8988T (cell line): ENCODE measurements at regions not wholly inside any gene's neighbourhood (a gene's known extent, or its start where the extent isn't known, plus 50 kb on each side); places are given as distances from the start of the nearest gene placed in this dataset.

Experiments used
- DNase-seq: peaks from one replicate; pipeline ENCODE4 v3.0.0; 2011

DNA sequence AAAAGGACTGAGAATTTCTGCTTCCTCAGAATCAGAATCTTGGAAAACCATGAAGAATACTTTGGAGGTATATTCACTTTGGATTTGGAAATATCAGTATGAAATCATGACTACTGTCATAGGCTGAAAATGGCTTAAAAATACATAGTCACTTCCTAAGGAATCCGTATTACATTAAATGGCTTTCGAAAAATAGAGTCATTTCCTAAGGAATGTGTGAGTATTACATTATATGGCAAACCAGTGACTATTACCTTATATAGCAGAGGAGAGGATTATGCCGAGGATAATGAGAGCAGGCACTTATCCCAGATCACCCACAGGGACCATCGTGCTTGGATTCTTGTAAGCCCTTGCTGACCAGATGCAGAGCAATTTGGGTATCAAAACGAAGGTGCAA is 1471.8 kb downstream of the EFNB2 start:
- DNase-seq: no peak

DNA sequence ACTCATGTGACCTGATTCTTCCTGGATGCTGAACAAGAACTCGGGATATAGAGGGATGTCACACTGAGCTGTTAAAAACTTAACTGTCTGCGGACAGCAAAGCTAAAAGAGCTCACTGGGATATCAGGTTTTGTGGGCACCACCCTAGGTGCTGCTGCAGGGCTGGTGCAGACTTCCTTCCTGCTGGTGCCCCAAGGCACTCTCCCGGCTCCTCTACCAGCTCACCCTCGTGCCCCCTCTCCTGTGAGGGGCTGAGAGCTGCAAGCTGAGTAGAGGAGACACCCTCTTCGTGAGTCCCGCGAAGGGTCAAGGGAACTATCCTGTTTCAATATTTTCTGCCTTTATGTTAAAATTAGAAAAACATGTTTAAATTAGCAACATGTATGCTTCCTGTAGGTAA is 1475.7 kb downstream of the EFNB2 start:
- DNase-seq: no peak

DNA sequence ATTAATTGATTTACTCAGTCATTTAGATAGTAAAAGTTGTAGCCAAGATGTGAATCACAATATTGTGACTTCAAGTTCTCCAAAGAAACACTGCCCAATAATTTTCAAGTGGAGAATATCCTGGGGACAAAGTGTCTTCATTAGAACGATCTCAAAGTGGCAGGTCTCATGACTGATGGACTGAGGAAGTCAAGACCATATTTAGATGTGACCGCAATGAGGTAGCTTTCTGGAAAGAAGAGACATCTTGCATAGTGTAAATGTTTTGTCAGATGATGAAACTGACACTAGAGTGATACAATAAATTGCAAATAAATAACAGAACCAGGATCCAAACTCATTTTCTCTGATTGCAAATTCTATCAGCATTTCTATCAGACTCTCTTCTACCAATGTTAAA is 1476.9 kb downstream of the EFNB2 start:
- no peak for DNase-seq

DNA sequence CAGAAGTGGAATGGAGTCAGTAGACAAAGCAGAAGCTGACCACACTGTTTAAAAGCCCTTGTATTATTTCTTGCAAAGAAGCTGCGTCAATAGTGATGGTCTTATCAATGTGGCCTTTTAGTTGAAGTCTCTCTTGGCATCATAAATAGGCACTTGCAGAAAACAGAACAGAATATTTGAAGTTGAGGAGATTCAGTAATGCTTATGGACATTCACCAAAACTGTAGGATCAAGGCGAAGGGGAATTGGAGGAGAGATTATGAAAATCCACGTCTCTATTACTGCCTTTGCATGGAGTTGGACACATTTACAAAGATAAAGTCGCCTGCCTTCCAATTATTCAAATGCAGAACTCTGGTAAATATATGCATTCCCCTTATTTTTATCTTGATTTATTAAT is 1482.8 kb downstream of the EFNB2 start:
- DNase-seq: no peak

DNA sequence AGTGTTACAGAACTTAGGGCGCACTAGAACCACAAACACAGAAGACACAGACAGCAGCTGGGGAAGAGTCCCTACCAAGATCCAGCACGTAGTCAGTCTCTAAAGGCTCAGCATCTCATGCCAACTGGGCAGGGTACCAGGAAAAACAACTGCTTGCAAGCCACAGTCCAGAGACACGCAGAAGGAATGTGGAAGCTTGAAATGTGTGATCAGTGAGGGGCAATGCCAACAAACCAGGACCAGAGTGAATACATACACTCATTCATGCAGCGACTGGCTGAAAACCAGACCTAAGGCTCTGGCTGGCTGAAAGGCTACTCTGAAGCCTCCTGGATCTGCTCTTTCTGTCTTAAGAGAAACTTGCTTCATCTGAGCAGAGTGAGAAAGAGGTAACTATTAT is 1484.8 kb downstream of the EFNB2 start:
- DNase-seq: no peak

DNA sequence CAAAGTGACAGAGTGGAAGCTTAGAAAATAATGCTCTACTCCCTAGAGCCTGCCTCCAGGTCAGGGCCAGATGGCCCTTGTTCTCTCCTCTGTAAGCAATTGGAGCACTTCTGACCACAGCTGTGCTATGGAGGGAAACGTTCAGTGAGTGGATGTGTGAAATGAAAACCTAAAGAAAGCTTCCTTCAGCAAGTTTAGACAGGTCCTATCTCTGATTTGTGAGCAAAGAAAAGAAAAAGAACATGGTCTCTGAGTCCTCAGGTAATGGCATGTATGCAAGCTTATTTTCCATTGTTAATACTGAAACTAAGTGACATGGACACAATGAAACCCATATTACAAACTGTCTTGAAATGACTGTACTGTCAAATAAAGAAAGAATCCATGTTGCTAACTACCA is 1486.8 kb downstream of the EFNB2 start:
- no peak for DNase-seq

DNA sequence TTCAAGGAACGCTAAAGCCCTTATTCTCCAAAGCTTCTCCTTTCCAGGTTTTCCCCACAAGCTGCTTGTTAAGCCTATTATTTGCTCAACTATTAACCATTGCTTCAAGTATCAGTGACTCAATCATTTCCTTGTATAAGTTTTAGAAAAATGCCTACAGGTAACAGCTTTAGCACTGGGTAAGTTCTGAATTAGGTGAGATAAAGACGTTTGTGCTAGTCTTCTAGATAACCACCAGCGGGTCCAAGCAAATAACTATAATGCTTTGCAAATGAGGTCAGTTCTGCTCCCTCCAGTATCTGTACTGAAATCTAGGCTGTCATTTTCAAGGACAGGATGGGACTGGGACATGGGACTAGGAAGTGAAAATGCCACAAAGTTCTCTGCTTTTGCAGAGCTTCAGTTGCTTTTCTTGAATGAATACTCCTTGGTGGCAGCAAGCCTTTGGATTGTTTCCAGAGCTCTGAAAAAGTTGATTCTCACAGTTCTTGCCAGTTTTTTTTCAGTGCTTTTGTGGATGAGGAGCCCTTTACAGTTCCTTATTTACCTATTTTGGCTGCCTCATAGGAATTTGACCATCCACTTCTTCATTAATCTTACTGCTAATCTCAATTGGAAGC is 1487.7 kb downstream of the EFNB2 start:
- DNase-seq: no peak

DNA sequence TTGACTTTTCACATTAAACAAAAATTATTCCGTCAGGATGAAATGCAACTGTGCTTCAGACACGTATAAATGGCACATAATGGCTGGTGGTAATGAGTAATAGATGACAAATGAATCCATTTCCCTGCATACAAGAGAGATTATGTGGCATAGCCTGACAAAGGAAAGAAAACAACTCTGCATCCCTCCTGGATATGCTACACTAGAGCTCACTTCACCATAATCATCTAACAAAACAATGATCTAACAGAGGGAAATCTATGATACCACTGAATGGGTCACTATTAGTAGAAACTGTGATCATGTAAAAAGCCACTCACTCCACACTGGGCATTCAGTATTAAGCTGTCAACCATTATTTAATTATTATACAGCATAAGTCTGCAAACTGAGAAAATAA is 1498.4 kb downstream of the EFNB2 start:
- no peak for DNase-seq

DNA sequence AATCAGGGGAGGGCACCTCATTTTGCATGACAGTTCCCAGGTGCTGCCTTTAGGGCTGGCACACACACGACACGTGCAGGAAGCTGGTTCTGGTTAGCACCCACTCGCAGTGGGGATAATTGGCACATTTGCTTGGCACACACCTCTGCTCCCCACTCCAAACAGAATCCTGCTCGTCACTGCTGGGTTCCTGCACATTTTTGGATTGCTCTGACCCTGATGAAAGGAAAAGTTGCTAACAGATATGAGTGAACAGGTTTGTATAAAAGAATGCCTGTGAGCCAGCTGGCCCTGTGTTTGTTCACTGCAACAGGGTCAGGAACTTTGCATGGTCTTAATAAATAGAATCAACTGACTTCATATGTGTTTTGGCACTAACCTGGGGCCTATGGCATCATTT is 1500.4 kb downstream of the EFNB2 start:
- no peak for DNase-seq

DNA sequence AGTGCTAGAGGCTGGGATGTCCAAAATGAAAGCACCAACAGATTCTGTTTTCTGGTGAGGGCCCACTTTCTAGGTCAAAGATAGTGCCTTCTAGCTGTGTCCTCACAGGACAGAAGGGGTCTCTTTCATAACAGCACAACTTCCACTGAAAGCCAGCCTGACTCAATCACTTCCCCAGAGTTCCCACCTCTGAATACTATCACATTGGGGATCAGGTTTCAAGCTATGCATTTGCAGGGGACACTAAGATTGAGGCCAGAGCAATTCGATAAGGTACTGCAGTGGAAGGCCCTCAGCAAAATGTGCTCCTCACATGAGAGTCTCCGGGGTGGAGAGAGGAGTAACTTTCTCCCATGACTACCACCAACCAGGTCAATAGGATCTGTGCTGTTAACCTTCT is 1501.5 kb downstream of the EFNB2 start:
- no peak for DNase-seq

DNA sequence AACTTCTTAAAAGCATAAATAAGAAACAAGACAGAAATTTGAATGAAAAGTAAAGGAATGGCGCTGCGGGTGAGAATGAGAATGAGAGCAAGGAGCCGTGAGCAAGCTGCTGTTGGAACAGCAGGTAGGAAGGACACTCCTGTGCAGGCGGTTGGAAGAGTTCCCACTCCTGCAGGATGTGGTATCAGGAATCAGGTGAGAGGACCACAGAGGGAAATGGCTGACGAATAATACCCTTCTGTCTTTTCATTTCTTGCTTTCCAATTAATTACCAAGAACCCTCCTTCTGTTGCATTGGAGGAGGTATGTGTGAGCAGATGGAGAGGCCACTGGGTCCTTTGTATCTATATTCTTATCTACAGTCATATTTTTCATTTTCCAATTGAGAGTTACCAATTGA is 1504.2 kb downstream of the EFNB2 start:
- DNase-seq: no peak

DNA sequence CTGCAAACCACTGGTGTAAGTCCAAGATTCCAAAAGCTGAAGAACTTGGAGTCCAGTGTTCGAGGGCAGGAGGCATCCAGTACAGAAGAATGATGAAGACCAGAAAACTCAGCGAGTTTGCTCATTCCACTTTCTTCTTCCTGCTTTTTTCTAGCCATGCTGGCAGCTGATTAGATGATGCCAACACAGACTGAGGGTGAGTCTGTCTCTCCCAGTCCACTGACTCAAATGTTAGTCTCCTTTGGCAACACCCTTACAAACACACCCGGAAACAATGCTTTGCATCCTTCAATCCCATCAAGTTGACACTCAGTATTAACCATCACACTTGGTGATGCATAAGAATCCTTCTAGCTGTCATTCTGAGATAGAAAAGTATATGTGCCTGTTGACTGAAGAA is 1504.6 kb downstream of the EFNB2 start:
- DNase-seq: no peak

DNA sequence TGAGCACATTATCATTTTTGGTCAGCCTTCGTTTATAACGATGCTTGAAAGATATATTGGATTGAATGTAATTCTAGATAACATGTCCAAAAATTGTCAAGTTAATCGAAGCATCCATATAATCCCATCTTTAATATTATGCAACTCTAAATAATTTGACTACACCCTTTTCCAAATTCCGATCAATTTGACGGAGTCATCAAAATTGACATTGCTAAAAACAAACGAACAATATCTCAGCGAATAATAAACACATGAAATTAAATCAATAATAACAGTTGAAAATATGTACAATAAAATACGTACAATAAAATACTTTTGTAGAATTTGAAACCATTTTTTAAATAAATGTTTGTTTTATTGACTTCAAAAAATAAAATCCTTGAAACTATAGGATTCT is 1516.4 kb downstream of the EFNB2 start:
- no peak for DNase-seq

DNA sequence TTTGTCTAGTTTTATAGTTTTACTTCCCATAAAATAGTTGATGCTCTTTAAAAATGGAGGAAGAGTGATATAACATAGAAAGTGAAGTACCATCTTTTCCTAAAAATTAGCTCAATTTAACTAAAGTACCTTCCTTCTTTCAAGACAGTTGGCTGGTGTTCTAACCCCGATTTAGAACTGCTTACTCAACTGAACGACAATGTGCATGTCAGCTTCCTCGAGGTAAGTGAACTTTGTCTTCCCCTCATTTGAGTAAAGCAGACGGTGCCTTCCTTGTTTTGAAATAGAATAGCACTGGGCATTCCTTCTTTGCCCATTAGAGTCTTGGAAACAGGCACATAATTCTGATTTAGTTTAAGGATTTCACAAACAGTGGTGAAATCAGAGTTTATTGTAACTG is 1519.2 kb downstream of the EFNB2 start:
- DNase-seq: no peak

DNA sequence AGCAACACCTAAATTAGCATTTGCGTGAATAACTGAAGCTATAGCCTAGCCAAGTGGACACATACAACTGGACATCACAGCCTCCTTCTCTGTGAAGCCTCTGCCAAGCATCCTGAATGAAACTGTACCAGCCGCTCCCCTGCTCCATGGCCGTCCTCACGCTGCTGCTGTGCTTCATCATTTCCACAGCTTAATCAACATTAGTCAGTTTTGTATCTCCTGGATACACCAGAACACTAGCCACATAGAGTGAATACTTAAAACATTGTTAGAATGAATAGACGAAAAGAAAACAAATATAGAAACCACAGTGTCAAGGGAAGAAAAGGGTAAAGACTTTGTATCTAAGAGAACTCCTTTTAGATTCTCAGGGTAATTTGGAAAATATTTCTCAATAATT is 1526.9 kb downstream of the EFNB2 start:
- DNase-seq: no peak

DNA sequence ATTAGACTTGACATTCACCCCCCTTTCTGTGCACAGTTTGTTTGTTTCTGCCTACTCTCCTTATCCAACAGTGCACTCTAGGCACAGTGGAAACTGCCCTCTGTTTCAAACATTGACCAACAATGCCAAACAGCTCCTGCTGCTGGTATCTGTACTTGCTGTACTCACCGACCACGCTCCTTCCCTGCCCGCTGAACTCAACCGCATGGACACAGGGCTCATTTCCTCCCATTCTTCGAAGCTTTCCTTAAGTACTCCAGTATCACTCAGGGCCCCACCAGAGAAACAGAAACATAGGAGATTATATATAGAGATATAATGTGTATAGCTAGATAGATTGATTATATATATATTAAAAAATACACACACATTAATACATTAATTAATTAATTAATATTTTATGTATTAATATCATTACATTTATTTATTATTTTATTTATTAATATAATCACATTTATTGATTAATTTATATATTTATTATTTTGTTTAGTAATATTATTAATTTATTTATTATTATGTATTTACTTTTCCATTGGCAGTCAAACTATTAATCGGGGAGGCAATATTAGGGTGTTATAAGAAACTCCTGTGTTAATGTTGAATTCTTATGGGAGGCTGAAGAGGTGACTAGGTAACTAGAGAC is 1528.2 kb downstream of the EFNB2 start:
- DNase-seq: no peak

DNA sequence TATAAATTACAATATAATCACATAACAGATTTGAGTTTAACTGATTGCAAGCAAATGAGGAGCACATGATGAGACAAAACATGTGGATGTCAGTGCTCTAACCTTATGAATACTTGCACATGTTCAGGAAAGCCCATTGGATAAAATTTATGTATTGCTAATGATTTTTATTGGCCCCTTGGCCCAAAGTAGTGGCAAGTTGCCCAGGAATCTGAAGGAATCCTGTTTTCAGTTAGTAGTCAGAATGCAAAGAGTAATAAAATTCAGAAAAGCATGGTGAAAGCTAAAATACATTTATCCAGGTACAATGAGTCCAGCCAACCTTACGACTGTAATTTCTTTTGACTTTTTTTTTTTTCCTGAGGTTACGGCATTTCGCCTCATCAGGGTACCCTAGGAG is 1539.4 kb downstream of the EFNB2 start:
- DNase-seq: no peak

DNA sequence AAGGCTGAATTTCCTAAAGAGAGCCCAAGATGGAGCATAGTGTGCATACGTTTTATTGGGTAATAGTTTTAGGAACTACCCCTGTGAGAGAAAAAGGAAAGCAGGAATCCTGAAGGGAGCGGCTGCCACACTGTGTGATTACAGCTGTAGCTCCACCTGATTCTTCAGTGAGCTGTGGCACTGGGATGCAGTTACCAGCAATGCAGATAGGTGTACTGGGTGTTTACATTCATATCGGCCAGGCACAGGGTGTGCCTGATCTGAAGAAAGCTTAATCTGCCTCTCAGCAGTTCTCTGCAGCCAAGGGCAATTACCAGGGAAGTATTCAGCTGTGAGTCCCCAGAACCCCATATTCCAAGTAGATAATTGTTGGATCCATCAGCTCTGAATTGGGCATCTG is 1541.8 kb downstream of the EFNB2 start:
- DNase-seq: no peak

DNA sequence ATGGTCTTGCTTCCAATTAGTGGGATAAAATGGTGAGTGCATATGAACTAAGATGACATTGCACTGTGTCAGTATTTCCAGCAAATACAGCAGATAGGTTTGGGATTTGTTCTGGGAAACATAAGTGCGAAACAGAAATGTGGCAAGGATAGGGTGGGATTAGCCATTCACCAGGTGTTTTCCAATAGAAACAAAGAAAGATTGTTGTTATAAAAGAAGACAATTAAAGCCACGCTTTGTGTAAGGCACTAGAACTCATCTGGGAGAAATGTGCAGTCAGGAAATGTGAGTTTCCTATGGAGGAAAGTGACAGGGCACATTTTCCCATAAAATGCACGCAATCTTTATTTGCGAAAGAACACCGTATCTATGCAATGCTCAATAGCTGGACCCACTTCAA is 1547.8 kb downstream of the EFNB2 start:
- DNase-seq: no peak

DNA sequence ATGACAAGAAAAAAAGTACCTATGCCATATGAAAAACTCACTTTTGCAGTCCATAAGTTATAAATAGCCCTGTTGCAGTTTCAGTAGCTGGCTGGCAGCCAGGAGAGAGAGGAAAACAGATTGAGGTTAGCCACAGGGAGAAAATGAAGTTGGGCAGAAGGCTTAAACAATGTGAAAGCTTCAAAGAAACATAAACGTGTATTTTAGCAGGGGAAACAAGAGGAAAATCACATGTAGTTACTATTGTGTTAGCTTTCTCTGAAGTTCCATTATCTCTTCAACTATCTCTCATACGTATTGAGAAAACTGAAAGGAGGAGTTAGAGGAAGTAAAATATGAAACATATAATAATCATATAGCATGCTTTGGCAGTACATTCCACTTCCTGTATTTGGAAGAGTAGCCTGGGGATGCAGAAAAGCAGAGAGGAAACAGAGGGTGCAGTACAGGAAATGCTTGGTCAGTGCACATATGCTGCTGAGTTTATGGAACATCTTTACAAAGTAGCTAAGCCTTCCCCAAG is 1551.1 kb downstream of the EFNB2 start:
- DNase-seq: no peak

DNA sequence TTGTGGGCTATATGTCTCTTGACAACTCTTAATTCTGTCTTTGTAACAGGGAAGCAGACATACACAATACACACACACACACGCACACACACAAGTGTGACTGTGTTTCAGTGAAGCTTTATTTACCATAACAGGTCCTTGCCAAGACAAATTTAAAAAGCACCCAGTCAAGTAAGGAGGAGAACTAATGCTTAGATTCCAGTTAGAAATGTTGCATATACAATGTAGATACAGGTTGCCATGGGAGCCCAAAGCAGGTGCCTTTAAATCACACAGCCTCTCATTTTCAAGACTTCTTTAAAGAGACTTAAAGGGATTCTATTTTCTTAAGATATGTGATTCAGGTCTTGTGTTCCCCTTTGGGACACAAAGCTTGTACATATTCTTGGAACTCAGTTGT is 1551.9 kb downstream of the EFNB2 start:
- no peak for DNase-seq

DNA sequence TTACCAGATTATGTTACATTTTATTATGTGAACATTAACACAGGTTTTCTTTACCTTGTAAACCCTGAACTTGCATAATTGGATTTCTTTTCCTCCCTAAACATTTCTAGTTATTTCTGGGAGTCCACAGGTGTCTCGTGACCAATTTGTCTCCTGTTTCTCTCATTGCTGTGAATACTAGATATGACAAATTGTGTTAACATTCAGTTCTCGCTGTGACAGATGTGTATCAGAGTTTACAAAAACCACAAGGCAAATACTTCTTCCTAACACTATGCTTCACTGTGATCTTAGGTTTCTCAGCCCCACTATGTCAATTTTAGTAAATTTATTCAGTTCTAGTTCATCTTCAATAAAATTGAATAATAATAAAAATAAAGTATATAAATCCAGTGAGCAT is 1554.9 kb downstream of the EFNB2 start:
- DNase-seq: no peak

DNA sequence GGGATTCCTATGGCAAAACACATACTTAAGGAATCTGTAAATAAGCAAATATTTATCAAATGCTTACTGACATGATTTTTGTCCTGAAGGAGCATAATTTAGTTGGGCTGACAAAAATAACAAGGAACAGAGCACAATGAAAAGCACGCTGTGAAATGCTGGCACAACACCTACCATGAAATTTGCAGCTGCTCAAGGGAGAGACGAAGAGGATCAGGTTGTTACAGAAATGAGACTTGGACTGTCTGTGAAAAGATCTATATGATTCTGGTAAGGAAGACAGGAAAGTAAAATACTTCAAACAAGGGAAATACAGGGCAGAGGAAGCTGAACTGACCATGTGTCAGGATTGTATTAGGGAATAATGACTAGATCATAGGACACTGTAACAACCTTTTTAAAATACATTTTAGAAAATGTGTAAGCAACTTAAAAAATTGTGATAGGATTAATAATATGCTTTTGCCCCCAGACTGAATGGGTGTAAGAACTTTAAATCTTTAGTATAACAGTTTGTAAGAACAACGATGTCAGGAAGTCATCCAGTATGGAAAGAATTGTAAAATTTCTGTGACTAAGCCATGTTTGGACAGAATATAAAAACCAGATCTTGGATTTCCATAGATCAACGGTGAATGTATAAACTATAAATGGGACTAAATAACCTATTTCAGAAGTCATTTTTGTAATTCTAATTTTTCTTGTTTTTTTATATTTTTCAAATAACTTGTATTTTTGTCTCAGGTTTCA is 1556.0 kb downstream of the EFNB2 start:
- no peak for DNase-seq

DNA sequence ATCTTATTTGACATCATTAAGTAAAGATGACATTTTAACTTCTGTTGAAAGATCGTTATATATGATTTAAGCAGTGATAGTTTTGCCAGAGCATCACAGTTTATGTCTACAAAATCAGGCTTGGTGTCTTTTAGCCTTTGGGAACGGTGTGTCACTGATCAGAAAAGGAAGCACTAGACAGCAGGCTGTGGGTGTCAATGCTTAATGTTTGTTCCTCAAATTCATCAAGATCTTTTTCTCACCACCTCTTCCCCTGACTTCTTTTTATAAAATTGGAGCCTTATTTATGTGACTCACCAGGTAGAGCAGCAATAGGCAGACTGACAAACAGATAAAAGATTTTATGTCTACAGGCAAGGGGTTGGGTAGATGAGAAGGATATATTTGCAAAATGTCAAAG is 1558.5 kb downstream of the EFNB2 start:
- DNase-seq: no peak
